DMS53 treated with DMSO at 0.1 percent for 48 hours (cell line): ENCODE measurements at regions not wholly inside any gene's neighbourhood (a gene's known extent, or its start where the extent isn't known, plus 50 kb on each side); places are given as distances from the start of the nearest gene placed in this dataset.

Source experiments
- DNase-seq: peaks from one replicate; lab custom pipeline; 2025; ENCODE audit not compliant: unreplicated experiment; lab: John Stamatoyannopoulos, UW

GRCh38 chr2:5502385-5502784, 189.8 kb upstream of the SOX11 start:
- DNase-seq: no peak

- no peak for DNase-seq
Measured at GRCh38 chr2:5504756-5505155, 187.4 kb upstream of the SOX11 start.

- DNase-seq: no peak
Measured at GRCh38 chr2:5507367-5507766, 184.8 kb upstream of the SOX11 start.

- DNase-seq: no peak
Measured at GRCh38 chr2:5509362-5509761, 182.8 kb upstream of the SOX11 start.

GRCh38 chr2:5510082-5510481, 182.1 kb upstream of the SOX11 start:
- no peak for DNase-seq

- DNase-seq: no peak
Measured at GRCh38 chr2:5515693-5516092, 176.5 kb upstream of the SOX11 start.

GRCh38 chr2:5519286-5519685, 172.9 kb upstream of the SOX11 start:
- no peak for DNase-seq

GRCh38 chr2:5520463-5520972, 171.7 kb upstream of the SOX11 start:
- DNase-seq: no peak

GRCh38 chr2:5521461-5521860, 170.7 kb upstream of the SOX11 start:
- no peak for DNase-seq

- no peak for DNase-seq
Measured at GRCh38 chr2:5524551-5524950, 167.6 kb upstream of the SOX11 start.

GRCh38 chr2:5528706-5529105, 163.5 kb upstream of the SOX11 start:
- DNase-seq: no peak

GRCh38 chr2:5530011-5530696, 162.0 kb upstream of the SOX11 start:
- no peak for DNase-seq

GRCh38 chr2:5535301-5535700, 156.9 kb upstream of the SOX11 start:
- DNase-seq: no peak

GRCh38 chr2:5537180-5537688, 154.9 kb upstream of the SOX11 start:
- DNase-seq: no peak

GRCh38 chr2:5538313-5538712, 153.9 kb upstream of the SOX11 start:
- DNase-seq: no peak

GRCh38 chr2:5538772-5539171, 153.4 kb upstream of the SOX11 start:
- no peak for DNase-seq

GRCh38 chr2:5539282-5540165, 152.7 kb upstream of the SOX11 start:
- peak; percentile 13 for DNase-seq

- DNase-seq: no peak
Measured at GRCh38 chr2:5540856-5541255, 151.3 kb upstream of the SOX11 start.

- no peak for DNase-seq
Measured at GRCh38 chr2:5544205-5544786, 147.9 kb upstream of the SOX11 start.

- DNase-seq: no peak
Measured at GRCh38 chr2:5546181-5546580, 146.0 kb upstream of the SOX11 start.

GRCh38 chr2:5548991-5549715, 143.0 kb upstream of the SOX11 start:
- DNase-seq: no peak
